Stimulated activated naive CD8-positive, alpha-beta T cell treated with anti-CD3 and anti-CD28 coated beads, Interleukin-15, amount 100 ng/mL, for 72 hours (primary cell): ENCODE measurements at regions not wholly inside any gene's neighbourhood (a gene's known extent, or its start where the extent isn't known, plus 50 kb on each side); places are given as distances from the start of the nearest gene placed in this dataset.

ENCODE experiments used
- ATAC-seq: fragments of 150-1000 bp; cut with Tn5 transposase; 2 replicates; pipeline ENCODE4 v1.10.0; 2021; ENCODE audit warnings: mild to moderate bottlenecking, moderate library complexity
- DNase-seq, 2 donors: peaks; one replicate each; pipeline ENCODE4 v3.0.0; 2021 to 2022
- H3K27ac Mint-ChIP-seq, 2 donors: one replicate each; pipeline ENCODE4 v1.8.0; 2022; ENCODE audit warnings: mild to moderate bottlenecking in 2 of 2, mixed read lengths in 2 of 2, moderate library complexity in 2 of 2
- H3K27me3 Mint-ChIP-seq: one replicate; pipeline ENCODE4 v1.8.0; 2022; ENCODE audit warnings: mixed read lengths
- H3K4me1 Mint-ChIP-seq: one replicate; pipeline ENCODE4 v1.8.0; 2022; ENCODE audit warnings: mild to moderate bottlenecking, mixed read lengths
- H3K4me3 Mint-ChIP-seq, 2 donors: one replicate each; pipeline ENCODE4 v1.8.0; 2022; ENCODE audit warnings: mild to moderate bottlenecking in 2 of 2, mixed read lengths in 2 of 2, moderate library complexity in 1 of 2
- H3K9me3 Mint-ChIP-seq, 2 donors: one replicate each; pipeline ENCODE4 v1.8.0; 2022; ENCODE audit warnings: mixed read lengths in 2 of 2

GRCh38 chr2:154614906-154615305 is 83.6 kb upstream of the KCNJ3 start:
- Mint-ChIP-seq H3K4me1 (no peaks in the 10 kb centered on the region), H3K9me3 (no peaks in the 10 kb centered on the region), H3K27me3 (no peaks in the 10 kb centered on the region), H3K27ac (no peak overlapping the region), H3K4me3 (no peak overlapping the region)
- ATAC-seq (no peak), DNase-seq (no peak)

GRCh38 chr2:154616659-154617058 is 81.8 kb upstream of the KCNJ3 start:
- Mint-ChIP-seq H3K9me3 (no peaks in the 10 kb centered on the region), H3K27me3 (no peaks in the 10 kb centered on the region), H3K4me3 (no peak overlapping the region), H3K4me1 (no peaks in the 10 kb centered on the region), H3K27ac (no peak overlapping the region)
- no peak for DNase-seq
- ATAC-seq: no peak

- ATAC-seq (no peak), DNase-seq (no peak)
- Mint-ChIP-seq H3K9me3 (no peaks in the 10 kb centered on the region), H3K27me3 (no peaks in the 10 kb centered on the region), H3K27ac (no peak overlapping the region), H3K4me3 (no peak overlapping the region), H3K4me1 (no peaks in the 10 kb centered on the region)
Observed at GRCh38 chr2:154620471-154620870, 78.0 kb upstream of the KCNJ3 start.

GRCh38 chr2:154623819-154624218 is 74.7 kb upstream of the KCNJ3 start:
- no peak overlapping the region for H3K27ac Mint-ChIP-seq
- no peak overlapping the region for H3K4me3 Mint-ChIP-seq
- no peak for DNase-seq
- no peaks in the 10 kb centered on the region for H3K4me1 Mint-ChIP-seq
- H3K9me3 Mint-ChIP-seq: no peaks in the 10 kb centered on the region
- no peaks in the 10 kb centered on the region for H3K27me3 Mint-ChIP-seq
- no peak for ATAC-seq

GRCh38 chr2:154637456-154637855 is 61.0 kb upstream of the KCNJ3 start:
- H3K9me3 Mint-ChIP-seq: peaks cover 0 to 4% of the 10 kb centered on the region in 2 donors
- ATAC-seq (no peak), DNase-seq (no peak)
- H3K27me3 Mint-ChIP-seq: no peaks in the 10 kb centered on the region
- no peak overlapping the region for H3K4me3 Mint-ChIP-seq
- H3K4me1 Mint-ChIP-seq: no peaks in the 10 kb centered on the region
- H3K27ac Mint-ChIP-seq: no peak overlapping the region

- H3K27me3 Mint-ChIP-seq: no peaks in the 10 kb centered on the region
- H3K4me1 Mint-ChIP-seq: no peaks in the 10 kb centered on the region
- H3K9me3 Mint-ChIP-seq: peaks cover 0 to 4% of the 10 kb centered on the region in 2 donors
- ATAC-seq (no peak), DNase-seq (no peak)
- no peak overlapping the region for H3K27ac Mint-ChIP-seq
- no peak overlapping the region for H3K4me3 Mint-ChIP-seq
Observed at GRCh38 chr2:154638783-154639182, 59.7 kb upstream of the KCNJ3 start.

GRCh38 chr2:154640000-154640399 is 58.5 kb upstream of the KCNJ3 start:
- Mint-ChIP-seq H3K9me3 (peaks cover 0 to 4% of the 10 kb centered on the region in 2 donors), H3K27ac (no peak overlapping the region), H3K4me3 (no peak overlapping the region), H3K27me3 (no peaks in the 10 kb centered on the region), H3K4me1 (no peaks in the 10 kb centered on the region)
- DNase-seq (no peak), ATAC-seq (no peak)
